ENCODE measurements at regions not wholly inside any gene's neighbourhood (a gene's known extent, or its start where the extent isn't known, plus 50 kb on each side); places are given as distances from the start of the nearest gene placed in this dataset.

DNA sequence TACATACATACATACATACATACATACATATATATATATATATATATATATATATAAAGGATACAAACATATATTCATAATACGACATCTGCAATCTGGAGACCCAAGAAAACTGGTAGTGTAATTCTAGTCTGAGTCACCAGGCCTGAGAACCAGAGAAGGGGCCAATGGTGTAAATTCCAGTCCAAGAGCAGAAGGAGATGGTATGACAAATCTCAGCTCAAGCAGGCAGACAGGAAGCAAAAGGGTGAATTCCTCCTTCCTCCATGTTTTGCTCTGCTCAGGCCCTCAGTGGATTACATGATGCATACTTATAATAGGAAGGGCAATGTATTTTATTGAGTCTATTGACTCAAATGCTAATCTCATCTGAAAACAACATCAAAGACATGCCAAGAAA, 1060.4 kb upstream of the TMPRSS15 start:
- H3K27ac ChIP-seq (ENCODE audit: low read depth, low read length): no peak overlapping the region
- no peaks in the 10 kb centered on the region for H4K20me1 ChIP-seq (ENCODE audit: insufficient read depth)
- no peak for TF ChIP-seq POLR2AphosphoS5 (IDR thresholded peaks at IDR 0.05; ENCODE audit: low read depth, low read length)
- TF ChIP-seq FOSL1 (IDR thresholded peaks at IDR 0.05; ENCODE audit: low read depth): no peak
- TF ChIP-seq, protein P1, sequence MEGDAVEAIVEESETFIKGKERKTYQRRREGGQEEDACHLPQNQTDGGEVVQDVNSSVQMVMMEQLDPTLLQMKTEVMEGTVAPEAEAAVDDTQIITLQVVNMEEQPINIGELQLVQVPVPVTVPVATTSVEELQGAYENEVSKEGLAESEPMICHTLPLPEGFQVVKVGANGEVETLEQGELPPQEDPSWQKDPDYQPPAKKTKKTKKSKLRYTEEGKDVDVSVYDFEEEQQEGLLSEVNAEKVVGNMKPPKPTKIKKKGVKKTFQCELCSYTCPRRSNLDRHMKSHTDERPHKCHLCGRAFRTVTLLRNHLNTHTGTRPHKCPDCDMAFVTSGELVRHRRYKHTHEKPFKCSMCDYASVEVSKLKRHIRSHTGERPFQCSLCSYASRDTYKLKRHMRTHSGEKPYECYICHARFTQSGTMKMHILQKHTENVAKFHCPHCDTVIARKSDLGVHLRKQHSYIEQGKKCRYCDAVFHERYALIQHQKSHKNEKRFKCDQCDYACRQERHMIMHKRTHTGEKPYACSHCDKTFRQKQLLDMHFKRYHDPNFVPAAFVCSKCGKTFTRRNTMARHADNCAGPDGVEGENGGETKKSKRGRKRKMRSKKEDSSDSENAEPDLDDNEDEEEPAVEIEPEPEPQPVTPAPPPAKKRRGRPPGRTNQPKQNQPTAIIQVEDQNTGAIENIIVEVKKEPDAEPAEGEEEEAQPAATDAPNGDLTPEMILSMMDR (IDR thresholded peaks at IDR 0.05 in 2 of 3, conservative IDR thresholded peaks at IDR 0.05 in 1 of 3; ENCODE audit: borderline replicate concordance in 1 of 3, insufficient read depth in 1 of 3, low read depth in 2 of 3, low read length in 2 of 3): no peak
- no peak for TF ChIP-seq POLR2A (IDR thresholded peaks at IDR 0.05; ENCODE audit: borderline replicate concordance, extremely low read depth, insufficient read depth, insufficient read length)
- TF ChIP-seq, protein P2, sequence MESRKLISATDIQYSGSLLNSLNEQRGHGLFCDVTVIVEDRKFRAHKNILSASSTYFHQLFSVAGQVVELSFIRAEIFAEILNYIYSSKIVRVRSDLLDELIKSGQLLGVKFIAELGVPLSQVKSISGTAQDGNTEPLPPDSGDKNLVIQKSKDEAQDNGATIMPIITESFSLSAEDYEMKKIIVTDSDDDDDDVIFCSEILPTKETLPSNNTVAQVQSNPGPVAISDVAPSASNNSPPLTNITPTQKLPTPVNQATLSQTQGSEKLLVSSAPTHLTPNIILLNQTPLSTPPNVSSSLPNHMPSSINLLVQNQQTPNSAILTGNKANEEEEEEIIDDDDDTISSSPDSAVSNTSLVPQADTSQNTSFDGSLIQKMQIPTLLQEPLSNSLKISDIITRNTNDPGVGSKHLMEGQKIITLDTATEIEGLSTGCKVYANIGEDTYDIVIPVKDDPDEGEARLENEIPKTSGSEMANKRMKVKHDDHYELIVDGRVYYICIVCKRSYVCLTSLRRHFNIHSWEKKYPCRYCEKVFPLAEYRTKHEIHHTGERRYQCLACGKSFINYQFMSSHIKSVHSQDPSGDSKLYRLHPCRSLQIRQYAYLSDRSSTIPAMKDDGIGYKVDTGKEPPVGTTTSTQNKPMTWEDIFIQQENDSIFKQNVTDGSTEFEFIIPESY (IDR thresholded peaks at IDR 0.05; ENCODE audit: extremely low read depth, insufficient replicate concordance, low read length): no peak
- TF ChIP-seq TCF7L2 (IDR thresholded peaks at IDR 0.05; ENCODE audit: borderline replicate concordance, extremely low read depth, insufficient read depth, insufficient read length): no peak
- no peak for TF ChIP-seq EGR1 (IDR thresholded peaks at IDR 0.05; ENCODE audit: low read depth)
- no peak for TF ChIP-seq ZFX (IDR thresholded peaks at IDR 0.05)
- no peak for TF ChIP-seq SIN3A (IDR thresholded peaks at IDR 0.05; ENCODE audit: low read depth)
- TF ChIP-seq JUND (IDR thresholded peaks at IDR 0.05): no peak
- no peak for TF ChIP-seq ELF1 (IDR thresholded peaks at IDR 0.05; ENCODE audit: borderline replicate concordance, low read depth)
- no peak for TF ChIP-seq CEBPB (IDR thresholded peaks at IDR 0.05; ENCODE audit: low read depth)
- no peak for TF ChIP-seq SRF (IDR thresholded peaks at IDR 0.05; ENCODE audit: low read depth)
- TF ChIP-seq CBX3 (IDR thresholded peaks at IDR 0.05; ENCODE audit: low read depth): no peak
- TF ChIP-seq, protein P3, sequence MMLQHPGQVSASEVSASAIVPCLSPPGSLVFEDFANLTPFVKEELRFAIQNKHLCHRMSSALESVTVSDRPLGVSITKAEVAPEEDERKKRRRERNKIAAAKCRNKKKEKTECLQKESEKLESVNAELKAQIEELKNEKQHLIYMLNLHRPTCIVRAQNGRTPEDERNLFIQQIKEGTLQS (IDR thresholded peaks at IDR 0.05): no peak
- no peaks in the 10 kb centered on the region for H3K79me2 ChIP-seq (ENCODE audit: insufficient read depth, low read length)
- no TSS peak for BruUV-seq (replicated peaks)
- no peak overlapping the region for H3K4me2 ChIP-seq (ENCODE audit: low read length)
- ChIA-PET POLR2A (no interaction called here), RAD21 (ENCODE audit: low non-redundant PET in 1 of 2, low total read pairs in 2 of 2, uncharacterized antibody in 2 of 2, unreplicated experiment in 2 of 2) (no interaction called here), CTCF (no interaction called here)
- no peak overlapping the region for H3K4me3 ChIP-seq (replicated peaks in 1 of 2; ENCODE audit: low read depth in 1 of 2, low read length in 2 of 2)
- H3K9me3 ChIP-seq (ENCODE audit: control insufficient read depth in 1 of 2, insufficient read depth in 1 of 2, low read depth in 1 of 2, low read length in 2 of 2): peaks cover 12 to 15% of the 10 kb centered on the region in 2 experiments; a peak in 3 of 4 replicates
- no peaks in the 10 kb centered on the region; a peak in 1 of 4 replicates for H3K36me3 ChIP-seq (ENCODE audit: control insufficient read depth in 1 of 2, insufficient read depth in 2 of 2, low read length in 2 of 2)
- H3K9ac ChIP-seq (ENCODE audit: low read length): no peak overlapping the region
- no peaks in the 10 kb centered on the region for H3K4me1 ChIP-seq (ENCODE audit: control insufficient read depth in 1 of 2, insufficient read depth in 2 of 2, low read length in 2 of 2)
- no peaks in the 10 kb centered on the region for H3K9me2 ChIP-seq (ENCODE audit: insufficient read depth)
- intact Hi-C loops (cut with micrococcal nuclease): no loop called here
- no peak overlapping the region for H2AFZ ChIP-seq (ENCODE audit: low read depth, low read length, poor library complexity, severe bottlenecking)
- ATAC-seq (no peak), DNase-seq (ENCODE audit: low read depth, low spot score) (no peak)
- H3K27me3 ChIP-seq (ENCODE audit: insufficient read depth, low read length): no peaks in the 10 kb centered on the region

All from HCT116 (cell line).